ENCODE measurements at regions not wholly inside any gene's neighbourhood (a gene's known extent, or its start where the extent isn't known, plus 50 kb on each side); places are given as distances from the start of the nearest gene placed in this dataset.

GRCh38 chr1:4174291-4175200 lies 274.5 kb upstream of the C1orf174 start:
- Histone ChIP-seq H3K9ac (ENCODE audit: low read length) (no peak overlapping the region), H3K4me3 (ENCODE audit: insufficient read depth, low read depth, low read length) (no peak overlapping the region), H2AFZ (ENCODE audit: low read depth, low read length) (no peak overlapping the region), H3K9me3 (ENCODE audit: insufficient read depth, low read depth, low read length) (peaks cover 6% of the 10 kb centered on the region), H3K4me2 (ENCODE audit: low read length) (no peak overlapping the region), H3K4me1 (ENCODE audit: insufficient read depth, low read length) (no peaks in the 10 kb centered on the region), H3K27ac (ENCODE audit: low read depth, low read length) (no peak overlapping the region), H3K27me3 (ENCODE audit: insufficient read depth, low read length) (no peaks in the 10 kb centered on the region), H3K36me3 (ENCODE audit: insufficient read depth, low read length) (no peaks in the 10 kb centered on the region), H4K20me1 (ENCODE audit: insufficient read depth, low read length) (no peaks in the 10 kb centered on the region), H3K79me2 (ENCODE audit: insufficient read depth, low read length) (no peaks in the 10 kb centered on the region)
- peaks cover 20% of the 10 kb centered on the region for H3K27me3 Mint-ChIP-seq (ENCODE audit: low read depth, unreplicated experiment)
- FAIRE-seq (no peak), DNase-seq (ENCODE audit: low read depth) (no peak)
- no peak overlapping the region for H3K27ac Mint-ChIP-seq (ENCODE audit: unreplicated experiment)
- TF ChIP-seq EZH2 (IDR thresholded peaks at IDR 0.05; ENCODE audit: insufficient read depth, low read length), result no peak
- TF ChIP-seq CTCF (IDR thresholded peaks at IDR 0.05; ENCODE audit: insufficient read depth, low read depth, low read length), result no peak
- peaks cover 20% of the 10 kb centered on the region for H3K9me3 Mint-ChIP-seq (ENCODE audit: unreplicated experiment)
- H3K4me1 Mint-ChIP-seq (ENCODE audit: low read depth, unreplicated experiment), result no peaks in the 10 kb centered on the region
- H3K36me3 Mint-ChIP-seq (ENCODE audit: low read depth, unreplicated experiment), result no peaks in the 10 kb centered on the region
- no peak overlapping the region for H3K4me3 Mint-ChIP-seq (ENCODE audit: unreplicated experiment)

GRCh38 chr1:4175566-4176405 lies 275.7 kb upstream of the C1orf174 start:
- H3K9me3 ChIP-seq (ENCODE audit: insufficient read depth, low read depth, low read length), result peaks cover 6% of the 10 kb centered on the region
- no peak for FAIRE-seq

More at GRCh38 chr1:4175566-4176405, 275.7 kb upstream of the C1orf174 start:
- Histone ChIP-seq H3K4me3 (ENCODE audit: insufficient read depth, low read depth, low read length) (no peak overlapping the region), H3K79me2 (ENCODE audit: insufficient read depth, low read length) (no peaks in the 10 kb centered on the region), H3K4me1 (ENCODE audit: insufficient read depth, low read length) (no peaks in the 10 kb centered on the region), H3K4me2 (ENCODE audit: low read length) (no peak overlapping the region), H3K27ac (ENCODE audit: low read depth, low read length) (no peak overlapping the region), H3K9ac (ENCODE audit: low read length) (no peak overlapping the region), H4K20me1 (ENCODE audit: insufficient read depth, low read length) (no peaks in the 10 kb centered on the region), H3K27me3 (ENCODE audit: insufficient read depth, low read length) (no peaks in the 10 kb centered on the region), H2AFZ (ENCODE audit: low read depth, low read length) (no peak overlapping the region), H3K36me3 (ENCODE audit: insufficient read depth, low read length) (no peaks in the 10 kb centered on the region)
- TF ChIP-seq CTCF (IDR thresholded peaks at IDR 0.05; ENCODE audit: insufficient read depth, low read depth, low read length), result no peak
- no peak for TF ChIP-seq EZH2 (IDR thresholded peaks at IDR 0.05; ENCODE audit: insufficient read depth, low read length)
- Mint-ChIP-seq H3K4me1 (ENCODE audit: low read depth, unreplicated experiment) (no peaks in the 10 kb centered on the region), H3K36me3 (ENCODE audit: low read depth, unreplicated experiment) (no peaks in the 10 kb centered on the region), H3K4me3 (ENCODE audit: unreplicated experiment) (no peak overlapping the region), H3K27ac (ENCODE audit: unreplicated experiment) (no peak overlapping the region), H3K9me3 (ENCODE audit: unreplicated experiment) (peaks cover 20% of the 10 kb centered on the region), H3K27me3 (ENCODE audit: low read depth, unreplicated experiment) (peaks cover 19% of the 10 kb centered on the region)
- DNase-seq (ENCODE audit: low read depth), result no peak
